Esophagus (tissue), 2 donors: ENCODE measurements at regions not wholly inside any gene's neighbourhood (a gene's known extent, or its start where the extent isn't known, plus 50 kb on each side); places are given as distances from the start of the nearest gene placed in this dataset.

Source experiments
- H3K27ac ChIP-seq, 2 donors: one replicate each; pipeline ENCODE4 v1.5.1; 2013; ENCODE audit warnings: low read depth in 2 of 2, mild to moderate bottlenecking in 2 of 2, inconsistent platforms in 1 of 2, low read length in 1 of 2, moderate library complexity in 1 of 2
- H3K27me3 ChIP-seq, 2 donors: one replicate each; pipeline ENCODE4 v1.6.1; 2013; ENCODE audit warnings: low read length in 2 of 2, control low read depth in 1 of 2, mild to moderate bottlenecking in 1 of 2; ENCODE audit not compliant: insufficient read depth in 2 of 2, control insufficient read depth in 1 of 2
- H3K36me3 ChIP-seq, 2 donors: one replicate each; pipeline ENCODE4 v1.6.1; 2013; ENCODE audit warnings: low read length in 1 of 2; ENCODE audit not compliant: control insufficient read depth in 2 of 2, insufficient read depth in 2 of 2
- H3K4me1 ChIP-seq, 2 donors: one replicate each; pipeline ENCODE4 v1.6.1; 2013; ENCODE audit warnings: low read length in 1 of 2; ENCODE audit not compliant: control insufficient read depth in 2 of 2, insufficient read depth in 2 of 2
- H3K4me3 ChIP-seq, 2 donors: one replicate each; pipeline ENCODE4 v1.5.1; 2013; ENCODE audit warnings: low read length in 2 of 2, mild to moderate bottlenecking in 2 of 2, low read depth in 1 of 2, moderate library complexity in 1 of 2
- H3K9me3 ChIP-seq, 2 donors: one replicate each; pipeline ENCODE4 v1.6.1; 2013; ENCODE audit warnings: mild to moderate bottlenecking in 2 of 2, low read depth in 1 of 2, low read length in 1 of 2, moderate library complexity in 1 of 2; ENCODE audit not compliant: control insufficient read depth in 2 of 2, insufficient read depth in 1 of 2
- WGBS, 2 donors: extraction: QIAGEN DNeasy Blood & Tissue Kit; methylation state at CpG; one replicate each; pipeline ENCODE4 v1.1.7; 2013; 5-methylcytosine and 5-hydroxymethylcytosine counted together
- donor health status: healthy with polysubstance abuse.
- donor health status: Bipolar disorder and iron deficiency.

- Histone ChIP-seq H3K4me1 (no peaks in the 10 kb centered on the region), H3K9me3 (peaks cover 0 to 2% of the 10 kb centered on the region in 2 donors), H3K27ac (no peak overlapping the region), H3K36me3 (no peaks in the 10 kb centered on the region), H3K27me3 (no peaks in the 10 kb centered on the region), H3K4me3 (no peak overlapping the region)
- 60 to 68% methylated on average over 15 of the region's 15 CpGs for WGBS, 2 donors
Measured at GRCh38 chr16:85989863-85990643, 91.1 kb downstream of the IRF8 start.

- Histone ChIP-seq H3K36me3 (no peaks in the 10 kb centered on the region), H3K27me3 (no peaks in the 10 kb centered on the region), H3K4me3 (no peak overlapping the region), H3K27ac (no peak overlapping the region), H3K9me3 (peaks cover 0 to 2% of the 10 kb centered on the region in 2 donors), H3K4me1 (no peaks in the 10 kb centered on the region)
- WGBS, 2 donors = 88 to 89% methylated on average over 12 of the region's 12 CpGs
Measured at GRCh38 chr16:85990861-85991301, 91.9 kb downstream of the IRF8 start.

DNA sequence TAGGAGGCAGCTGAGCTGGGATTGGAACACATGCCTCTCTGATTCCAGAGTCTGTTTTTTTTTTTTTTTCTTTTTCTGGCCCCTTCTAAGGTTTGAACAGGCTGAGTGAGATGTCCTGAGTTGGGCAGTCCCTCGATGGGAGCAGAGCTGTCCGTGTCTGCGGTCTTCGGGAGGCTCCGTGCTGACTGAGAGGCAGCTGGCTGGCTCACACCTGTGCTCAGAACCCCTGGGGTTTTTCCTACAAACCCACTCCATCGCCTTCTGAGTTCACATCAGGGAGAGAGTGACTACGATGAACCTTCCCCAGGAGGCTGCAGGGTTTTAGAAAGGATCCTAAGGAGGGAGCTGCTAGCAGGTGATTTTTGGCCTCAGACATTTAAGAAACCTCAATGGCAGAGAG lies 92.5 kb downstream of the IRF8 start:
- Histone ChIP-seq H3K36me3 (no peaks in the 10 kb centered on the region), H3K27ac (no peak overlapping the region), H3K9me3 (peaks cover 0 to 2% of the 10 kb centered on the region in 2 donors), H3K4me3 (no peak overlapping the region), H3K4me1 (no peaks in the 10 kb centered on the region), H3K27me3 (no peaks in the 10 kb centered on the region)
- 85 to 86% methylated on average over 7 of the region's 7 CpGs for WGBS, 2 donors

GRCh38 chr16:85991856-85992255 lies 92.9 kb downstream of the IRF8 start:
- Histone ChIP-seq H3K27me3 (no peaks in the 10 kb centered on the region), H3K9me3 (peaks cover 0 to 2% of the 10 kb centered on the region in 2 donors), H3K4me1 (no peaks in the 10 kb centered on the region), H3K36me3 (no peaks in the 10 kb centered on the region), H3K27ac (no peak overlapping the region), H3K4me3 (no peak overlapping the region)
- 74 to 78% methylated on average over 5 of the region's 5 CpGs for WGBS, 2 donors

- no peak overlapping the region for H3K27ac ChIP-seq
- no peaks in the 10 kb centered on the region for H3K27me3 ChIP-seq
- H3K4me3 ChIP-seq = no peak overlapping the region
- peaks cover 0 to 2% of the 10 kb centered on the region in 2 donors for H3K9me3 ChIP-seq
- no peaks in the 10 kb centered on the region for H3K4me1 ChIP-seq
- no peaks in the 10 kb centered on the region for H3K36me3 ChIP-seq
- 73 to 77% methylated on average over 10 of the region's 10 CpGs for WGBS, 2 donors
Measured at GRCh38 chr16:85992359-85992758, 93.4 kb downstream of the IRF8 start.

DNA sequence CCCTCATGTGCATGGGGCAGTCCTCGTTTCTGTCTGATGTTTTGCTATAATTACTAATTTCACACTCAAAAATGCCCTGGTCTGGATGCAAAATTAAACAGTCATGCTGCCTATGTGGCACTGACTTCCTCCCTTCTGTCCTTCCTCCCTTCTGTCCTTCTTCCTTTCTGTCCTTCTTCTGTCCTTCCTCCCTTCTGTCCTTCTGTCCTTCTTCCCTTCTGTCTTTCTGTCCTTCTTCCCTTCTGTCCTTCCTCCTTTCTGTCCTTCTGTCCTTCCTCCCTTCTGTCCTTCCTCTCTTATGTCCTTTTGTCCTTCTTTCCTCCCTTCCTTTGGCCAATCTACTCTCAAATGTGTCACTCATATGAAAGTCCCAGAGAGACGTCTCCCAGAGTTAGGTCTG lies 93.8 kb downstream of the IRF8 start:
- Histone ChIP-seq H3K4me1 (no peaks in the 10 kb centered on the region), H3K4me3 (no peak overlapping the region), H3K27ac (no peak overlapping the region), H3K36me3 (no peaks in the 10 kb centered on the region), H3K9me3 (peaks cover 0 to 2% of the 10 kb centered on the region in 2 donors), H3K27me3 (no peaks in the 10 kb centered on the region)
- WGBS, 2 donors = 62 to 64% methylated on average over 2 of the region's 2 CpGs

GRCh38 chr16:85994492-85995490 lies 95.8 kb downstream of the IRF8 start:
- 86 to 87% methylated on average over 19 to 20 of the region's 20 CpGs for WGBS, 2 donors

GRCh38 chr16:85995541-85996423 lies 96.8 kb downstream of the IRF8 start:
- Histone ChIP-seq H3K9me3 (peaks cover 0 to 2% of the 10 kb centered on the region in 2 donors), H3K4me3 (no peak overlapping the region)
- WGBS, 2 donors = 66 to 70% methylated on average over 27 of the region's 27 CpGs

More at GRCh38 chr16:85994492-85995490, 95.8 kb downstream of the IRF8 start:
- H3K36me3 ChIP-seq = no peaks in the 10 kb centered on the region
- peaks cover 0 to 2% of the 10 kb centered on the region in 2 donors for H3K9me3 ChIP-seq
- H3K4me3 ChIP-seq = no peak overlapping the region
- H3K4me1 ChIP-seq = no peaks in the 10 kb centered on the region
- no peak overlapping the region for H3K27ac ChIP-seq
- H3K27me3 ChIP-seq = no peaks in the 10 kb centered on the region

DNA sequence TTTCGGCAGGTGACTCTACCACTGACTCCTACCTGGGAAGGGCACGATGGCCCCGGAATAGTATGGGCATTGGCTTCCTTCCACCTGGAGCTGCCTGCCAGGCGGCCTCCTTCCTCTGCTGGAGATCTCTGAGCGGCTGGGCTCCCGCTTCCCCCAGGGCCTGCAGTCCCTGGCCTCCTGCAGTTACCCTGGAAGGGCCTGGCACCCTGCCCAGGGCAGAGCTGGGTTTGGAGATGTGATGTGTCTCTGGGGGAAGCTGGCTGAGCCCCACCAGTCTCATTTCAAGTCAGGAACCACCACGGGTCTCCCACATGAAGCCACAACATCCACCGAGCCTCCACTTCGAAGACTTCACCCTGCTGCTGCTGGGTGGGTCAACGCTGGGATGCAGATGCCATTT lies 97.9 kb downstream of the IRF8 start:
- H3K4me1 ChIP-seq = no peaks in the 10 kb centered on the region
- 75 to 82% methylated on average over 10 of the region's 10 CpGs for WGBS, 2 donors
- no peak overlapping the region for H3K4me3 ChIP-seq
- peaks cover 0 to 2% of the 10 kb centered on the region in 2 donors for H3K9me3 ChIP-seq
- no peaks in the 10 kb centered on the region for H3K36me3 ChIP-seq
- H3K27ac ChIP-seq = no peak overlapping the region
- H3K27me3 ChIP-seq = no peaks in the 10 kb centered on the region

More at GRCh38 chr16:85995541-85996423, 96.8 kb downstream of the IRF8 start:
- no peaks in the 10 kb centered on the region for H3K36me3 ChIP-seq
- no peaks in the 10 kb centered on the region for H3K27me3 ChIP-seq
- H3K27ac ChIP-seq = no peak overlapping the region
- H3K4me1 ChIP-seq = no peaks in the 10 kb centered on the region
